ENCODE measurements at regions not wholly inside any gene's neighbourhood (a gene's known extent, or its start where the extent isn't known, plus 50 kb on each side); places are given as distances from the start of the nearest gene placed in this dataset.

DNA sequence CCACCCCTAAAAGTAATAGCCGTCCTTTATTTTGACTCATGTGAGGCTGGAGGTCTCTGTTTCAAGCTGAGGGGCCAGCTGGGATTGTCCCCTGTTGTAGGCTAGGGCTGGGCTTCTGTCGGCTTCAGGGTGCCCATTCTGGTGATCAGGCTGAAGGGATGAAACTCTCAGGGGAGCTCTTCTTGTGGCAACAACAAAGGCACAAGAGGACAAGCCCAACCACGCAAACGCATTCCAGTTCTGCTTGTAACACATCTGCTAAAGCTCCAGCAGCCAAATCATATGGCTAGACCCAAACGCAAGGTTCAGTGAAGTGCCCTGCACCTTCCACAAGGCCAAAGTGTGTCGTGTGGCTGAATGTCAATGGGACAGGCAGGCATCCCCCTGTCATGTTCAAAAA, 405.7 kb downstream of the INHBA start:
- Histone ChIP-seq H3K9me3 (ENCODE audit: low read depth) (no peaks in the 10 kb centered on the region), H3K4me3 (no peak overlapping the region), H3K4me1 (ENCODE audit: low read depth) (no peaks in the 10 kb centered on the region), H3K27me3 (no peaks in the 10 kb centered on the region), H3K27ac (no peak overlapping the region), H3K36me3 (no peaks in the 10 kb centered on the region)
- TF ChIP-seq, protein P1, sequence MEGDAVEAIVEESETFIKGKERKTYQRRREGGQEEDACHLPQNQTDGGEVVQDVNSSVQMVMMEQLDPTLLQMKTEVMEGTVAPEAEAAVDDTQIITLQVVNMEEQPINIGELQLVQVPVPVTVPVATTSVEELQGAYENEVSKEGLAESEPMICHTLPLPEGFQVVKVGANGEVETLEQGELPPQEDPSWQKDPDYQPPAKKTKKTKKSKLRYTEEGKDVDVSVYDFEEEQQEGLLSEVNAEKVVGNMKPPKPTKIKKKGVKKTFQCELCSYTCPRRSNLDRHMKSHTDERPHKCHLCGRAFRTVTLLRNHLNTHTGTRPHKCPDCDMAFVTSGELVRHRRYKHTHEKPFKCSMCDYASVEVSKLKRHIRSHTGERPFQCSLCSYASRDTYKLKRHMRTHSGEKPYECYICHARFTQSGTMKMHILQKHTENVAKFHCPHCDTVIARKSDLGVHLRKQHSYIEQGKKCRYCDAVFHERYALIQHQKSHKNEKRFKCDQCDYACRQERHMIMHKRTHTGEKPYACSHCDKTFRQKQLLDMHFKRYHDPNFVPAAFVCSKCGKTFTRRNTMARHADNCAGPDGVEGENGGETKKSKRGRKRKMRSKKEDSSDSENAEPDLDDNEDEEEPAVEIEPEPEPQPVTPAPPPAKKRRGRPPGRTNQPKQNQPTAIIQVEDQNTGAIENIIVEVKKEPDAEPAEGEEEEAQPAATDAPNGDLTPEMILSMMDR (IDR thresholded peaks at IDR 0.05; ENCODE audit: low read depth, low read length): no peak
- no peak for DNase-seq (ENCODE audit: low read depth in 1 of 2, low spot score in 1 of 2)

DNA sequence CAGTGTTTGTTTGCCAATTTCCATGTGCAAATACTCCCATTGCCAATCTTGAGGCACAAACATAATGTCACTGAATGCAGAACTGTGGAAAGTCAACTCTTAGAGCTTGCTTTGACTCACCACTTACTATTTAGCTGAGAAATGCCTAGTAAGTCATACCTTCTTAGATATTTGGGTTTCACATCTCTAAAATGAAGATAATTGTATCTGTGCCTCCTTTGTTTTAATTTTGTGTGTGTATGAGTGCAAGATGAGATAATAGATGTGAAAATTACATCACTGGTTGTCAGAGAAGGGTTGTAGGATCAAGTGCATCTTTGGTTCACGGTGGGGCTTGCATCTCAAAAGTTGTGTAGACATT, 407.5 kb downstream of the INHBA start:
- H3K9me3 ChIP-seq (ENCODE audit: low read depth): no peaks in the 10 kb centered on the region
- no peaks in the 10 kb centered on the region for H3K27me3 ChIP-seq
- no peak overlapping the region for H3K4me3 ChIP-seq
- no peak for DNase-seq (ENCODE audit: low read depth in 1 of 2, low spot score in 1 of 2)
- H3K4me1 ChIP-seq (ENCODE audit: low read depth): no peaks in the 10 kb centered on the region
- no peak overlapping the region for H3K27ac ChIP-seq
- H3K36me3 ChIP-seq: no peaks in the 10 kb centered on the region
- TF ChIP-seq, protein P1 (IDR thresholded peaks at IDR 0.05; ENCODE audit: low read depth, low read length): no peak

DNA sequence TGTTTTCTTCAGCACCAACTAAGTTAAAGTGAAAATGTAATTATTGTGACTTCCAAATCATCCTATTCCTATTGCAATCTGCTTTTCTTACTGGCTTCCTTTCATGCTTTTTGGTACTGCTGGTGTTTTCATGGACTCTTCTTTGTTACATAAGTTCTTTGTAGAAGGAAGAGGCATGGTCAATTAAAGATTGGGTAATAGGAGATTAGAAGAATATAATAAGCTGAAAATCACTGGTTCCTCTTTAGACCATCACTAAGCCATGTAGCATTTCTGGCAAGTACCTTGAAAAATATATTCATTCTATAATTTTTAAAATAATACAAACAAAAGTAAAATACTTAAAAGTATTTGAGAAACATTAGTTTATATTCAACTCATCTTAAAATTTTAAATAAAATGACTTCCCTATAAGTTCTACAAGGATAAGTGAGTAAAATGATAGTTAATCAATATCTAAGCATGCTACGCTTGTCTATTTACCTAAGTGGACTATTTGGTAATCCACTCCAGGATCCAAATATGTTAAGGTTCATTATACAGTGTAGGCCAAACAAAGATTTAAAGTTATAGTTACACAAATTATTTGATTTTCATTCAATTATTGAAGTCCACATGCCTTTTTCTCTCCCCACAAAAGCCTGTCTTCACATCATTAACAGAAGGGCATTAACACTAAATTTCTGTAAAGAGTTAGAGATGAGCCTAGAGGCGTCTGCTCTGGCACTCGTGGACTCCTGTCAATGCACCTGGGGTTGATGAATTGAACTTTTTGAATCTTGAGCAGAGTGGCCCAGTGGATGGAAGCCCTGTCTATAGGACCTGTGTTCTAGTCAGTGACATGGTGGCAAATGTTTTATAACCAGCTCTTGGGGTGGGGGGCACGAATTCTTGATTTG, 408.1 kb downstream of the INHBA start:
- Histone ChIP-seq H3K4me1 (ENCODE audit: low read depth) (no peaks in the 10 kb centered on the region), H3K4me3 (no peak overlapping the region), H3K27me3 (no peaks in the 10 kb centered on the region), H3K36me3 (no peaks in the 10 kb centered on the region), H3K9me3 (ENCODE audit: low read depth) (no peaks in the 10 kb centered on the region), H3K27ac (no peak overlapping the region)
- DNase-seq (ENCODE audit: low read depth in 1 of 2, low spot score in 1 of 2): no peak
- TF ChIP-seq, protein P1 (IDR thresholded peaks at IDR 0.05; ENCODE audit: low read depth, low read length): no peak

DNA sequence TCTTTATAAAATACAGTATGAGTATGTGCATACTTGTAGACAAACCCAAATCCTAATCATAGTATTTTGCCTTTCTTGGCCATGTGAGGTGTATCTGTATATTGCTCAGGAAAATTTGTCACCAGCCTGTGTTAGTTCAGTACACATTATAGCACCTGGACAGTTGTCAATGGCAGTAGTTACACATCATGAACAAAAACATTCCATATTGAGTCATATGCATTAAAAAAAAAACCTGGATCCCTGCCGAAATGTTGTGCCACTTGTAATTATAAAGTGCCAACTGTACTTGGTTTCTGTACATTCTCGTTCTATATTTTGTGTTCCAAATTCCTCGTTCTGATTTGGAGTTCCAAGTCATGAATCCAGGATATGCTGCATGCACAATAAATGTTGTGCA, 410.4 kb downstream of the INHBA start:
- TF ChIP-seq, protein P1 (IDR thresholded peaks at IDR 0.05; ENCODE audit: low read depth, low read length): no peak
- Histone ChIP-seq H3K36me3 (no peaks in the 10 kb centered on the region), H3K4me1 (ENCODE audit: low read depth) (no peaks in the 10 kb centered on the region), H3K9me3 (ENCODE audit: low read depth) (no peaks in the 10 kb centered on the region), H3K27me3 (no peaks in the 10 kb centered on the region), H3K27ac (no peak overlapping the region), H3K4me3 (no peak overlapping the region)
- no peak for DNase-seq (ENCODE audit: low read depth in 1 of 2, low spot score in 1 of 2)

DNA sequence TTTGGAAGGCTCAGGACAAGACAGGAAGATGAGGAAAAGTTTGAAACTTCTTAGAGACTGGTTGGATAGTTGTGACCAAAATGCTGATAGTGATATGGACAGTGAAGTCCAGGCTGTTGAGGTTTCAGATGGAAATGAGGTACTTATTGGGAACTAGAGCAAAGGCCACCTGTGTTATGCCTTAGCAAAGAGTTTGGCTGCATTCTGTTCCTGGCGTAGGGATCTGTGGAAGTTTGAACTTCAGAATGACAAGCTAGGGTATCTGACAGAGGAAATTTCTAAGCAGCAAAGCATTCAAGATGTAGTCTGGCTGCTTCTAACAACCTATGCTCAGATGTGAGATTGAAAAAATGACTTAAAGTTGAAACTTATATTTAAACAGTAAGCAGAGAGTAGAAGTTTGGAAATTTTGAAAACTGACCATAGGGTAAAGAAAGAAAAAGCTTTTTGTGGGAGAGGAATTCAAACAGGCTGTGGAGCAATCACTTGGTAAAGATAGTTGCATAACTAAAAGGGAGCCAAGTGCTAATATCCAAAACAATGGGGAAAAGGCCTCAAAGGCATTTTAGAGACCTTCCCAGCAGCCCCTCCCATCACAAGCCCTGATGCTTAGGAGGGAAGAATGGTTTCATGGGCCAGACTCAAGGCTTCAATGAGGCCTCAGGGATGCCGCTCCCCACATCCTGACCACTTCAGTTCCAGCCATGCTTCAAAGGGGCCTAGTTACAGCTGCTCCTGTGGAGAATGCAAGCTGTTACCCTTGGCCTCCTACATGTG, 415.1 kb downstream of the INHBA start:
- Histone ChIP-seq H3K36me3 (no peaks in the 10 kb centered on the region), H3K27me3 (peaks cover 2% of the 10 kb centered on the region), H3K4me3 (no peak overlapping the region), H3K9me3 (ENCODE audit: low read depth) (no peaks in the 10 kb centered on the region), H3K4me1 (ENCODE audit: low read depth) (no peaks in the 10 kb centered on the region), H3K27ac (no peak overlapping the region)
- TF ChIP-seq, protein P1 (IDR thresholded peaks at IDR 0.05; ENCODE audit: low read depth, low read length): no peak
- DNase-seq (ENCODE audit: low read depth in 1 of 2, low spot score in 1 of 2): peak in 1 of 2 donors; percentile 6
